ENCODE measurements at regions not wholly inside any gene's neighbourhood (a gene's known extent, or its start where the extent isn't known, plus 50 kb on each side); places are given as distances from the start of the nearest gene placed in this dataset.

DNA sequence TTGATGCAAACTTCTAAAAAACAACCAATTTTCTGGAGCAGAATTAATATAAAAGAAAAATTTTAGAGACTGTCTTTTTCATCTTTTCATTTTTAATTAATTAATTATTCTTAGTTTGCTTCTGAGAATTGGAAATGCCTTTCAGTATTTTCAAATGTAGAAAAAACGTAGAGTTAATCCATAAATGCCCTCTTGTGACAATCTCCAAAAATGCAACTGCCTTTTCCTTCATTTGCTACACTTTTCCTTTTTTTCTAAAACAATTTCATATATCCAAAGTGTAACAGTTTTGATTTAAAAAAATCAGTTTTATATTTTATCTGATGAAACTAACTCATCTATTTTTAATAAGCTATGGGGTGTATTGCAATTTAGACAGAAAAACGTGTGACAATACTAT is 409.3 kb downstream of the PRKD1 start:
- TF ChIP-seq, protein P1, sequence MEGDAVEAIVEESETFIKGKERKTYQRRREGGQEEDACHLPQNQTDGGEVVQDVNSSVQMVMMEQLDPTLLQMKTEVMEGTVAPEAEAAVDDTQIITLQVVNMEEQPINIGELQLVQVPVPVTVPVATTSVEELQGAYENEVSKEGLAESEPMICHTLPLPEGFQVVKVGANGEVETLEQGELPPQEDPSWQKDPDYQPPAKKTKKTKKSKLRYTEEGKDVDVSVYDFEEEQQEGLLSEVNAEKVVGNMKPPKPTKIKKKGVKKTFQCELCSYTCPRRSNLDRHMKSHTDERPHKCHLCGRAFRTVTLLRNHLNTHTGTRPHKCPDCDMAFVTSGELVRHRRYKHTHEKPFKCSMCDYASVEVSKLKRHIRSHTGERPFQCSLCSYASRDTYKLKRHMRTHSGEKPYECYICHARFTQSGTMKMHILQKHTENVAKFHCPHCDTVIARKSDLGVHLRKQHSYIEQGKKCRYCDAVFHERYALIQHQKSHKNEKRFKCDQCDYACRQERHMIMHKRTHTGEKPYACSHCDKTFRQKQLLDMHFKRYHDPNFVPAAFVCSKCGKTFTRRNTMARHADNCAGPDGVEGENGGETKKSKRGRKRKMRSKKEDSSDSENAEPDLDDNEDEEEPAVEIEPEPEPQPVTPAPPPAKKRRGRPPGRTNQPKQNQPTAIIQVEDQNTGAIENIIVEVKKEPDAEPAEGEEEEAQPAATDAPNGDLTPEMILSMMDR (IDR thresholded peaks at IDR 0.05; ENCODE audit: low read depth, low read length) = peak; percentile 37
- no peak for TF ChIP-seq EZH2phosphoT487 (IDR thresholded peaks at IDR 0.05; ENCODE audit: low read depth)

Data from OCI-LY3 (cell line).